ENCODE measurements at regions not wholly inside any gene's neighbourhood (a gene's known extent, or its start where the extent isn't known, plus 50 kb on each side); places are given as distances from the start of the nearest gene placed in this dataset.

DNA sequence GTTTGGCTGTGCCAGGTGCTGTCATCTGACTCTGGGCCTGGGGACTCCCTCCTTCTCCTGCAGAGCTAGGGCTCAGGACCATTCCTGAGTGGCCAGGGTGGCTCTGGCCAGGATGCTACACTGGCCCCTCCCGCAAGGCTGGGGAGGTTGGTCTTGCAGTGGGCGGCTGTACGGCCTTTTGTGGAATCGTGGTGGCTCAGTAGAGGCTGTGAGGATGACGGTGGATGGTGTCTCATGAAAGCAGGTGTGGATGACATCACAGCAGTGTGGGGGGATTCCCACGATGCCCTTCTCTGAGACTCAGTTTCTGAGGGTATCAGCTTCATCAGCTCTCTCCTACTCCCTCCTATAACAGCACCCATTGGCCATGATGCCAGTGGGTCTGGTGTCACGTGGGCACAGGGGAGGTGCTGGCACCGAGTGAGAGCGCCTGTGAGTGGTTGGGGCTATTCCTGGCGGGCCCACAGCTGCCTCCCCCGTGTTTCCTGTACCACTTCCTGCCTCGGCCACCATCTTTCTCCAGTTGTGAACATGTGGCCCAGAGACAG lies 144.2 kb upstream of the HDAC4 start:
- TF ChIP-seq SMARCE1 (IDR thresholded peaks at IDR 0.05): no peak
- no peak for TF ChIP-seq MAZ (CRISPR knock-in tag; conservative IDR thresholded peaks at IDR 0.05 in 1 of 2, IDR thresholded peaks at IDR 0.05 in 1 of 2)
- TF ChIP-seq EP300 (IDR thresholded peaks at IDR 0.05; ENCODE audit: low read length): no peak
- TF ChIP-seq POLR2AphosphoS2 (IDR thresholded peaks at IDR 0.05; ENCODE audit: low read length): no peak
- TF ChIP-seq, protein P1, sequence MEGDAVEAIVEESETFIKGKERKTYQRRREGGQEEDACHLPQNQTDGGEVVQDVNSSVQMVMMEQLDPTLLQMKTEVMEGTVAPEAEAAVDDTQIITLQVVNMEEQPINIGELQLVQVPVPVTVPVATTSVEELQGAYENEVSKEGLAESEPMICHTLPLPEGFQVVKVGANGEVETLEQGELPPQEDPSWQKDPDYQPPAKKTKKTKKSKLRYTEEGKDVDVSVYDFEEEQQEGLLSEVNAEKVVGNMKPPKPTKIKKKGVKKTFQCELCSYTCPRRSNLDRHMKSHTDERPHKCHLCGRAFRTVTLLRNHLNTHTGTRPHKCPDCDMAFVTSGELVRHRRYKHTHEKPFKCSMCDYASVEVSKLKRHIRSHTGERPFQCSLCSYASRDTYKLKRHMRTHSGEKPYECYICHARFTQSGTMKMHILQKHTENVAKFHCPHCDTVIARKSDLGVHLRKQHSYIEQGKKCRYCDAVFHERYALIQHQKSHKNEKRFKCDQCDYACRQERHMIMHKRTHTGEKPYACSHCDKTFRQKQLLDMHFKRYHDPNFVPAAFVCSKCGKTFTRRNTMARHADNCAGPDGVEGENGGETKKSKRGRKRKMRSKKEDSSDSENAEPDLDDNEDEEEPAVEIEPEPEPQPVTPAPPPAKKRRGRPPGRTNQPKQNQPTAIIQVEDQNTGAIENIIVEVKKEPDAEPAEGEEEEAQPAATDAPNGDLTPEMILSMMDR (IDR thresholded peaks at IDR 0.05 in 2 of 3, conservative IDR thresholded peaks at IDR 0.05 in 1 of 3; ENCODE audit: insufficient read depth in 2 of 3, low read depth in 1 of 3, low read length in 3 of 3): no peak
- no peak for TF ChIP-seq NFYB (IDR thresholded peaks at IDR 0.05; ENCODE audit: extremely low read depth, insufficient read length)
- no peak for TF ChIP-seq POLR2H (tag; IDR thresholded peaks at IDR 0.05; ENCODE audit: low read depth)
- TF ChIP-seq JUNB (CRISPR knock-in tag; conservative IDR thresholded peaks at IDR 0.05): no peak
- no peak for TF ChIP-seq MXI1 (IDR thresholded peaks at IDR 0.05; ENCODE audit: low read depth, low read length)
- no peak for TF ChIP-seq ZNF146 (CRISPR knock-in tag; IDR thresholded peaks at IDR 0.05; ENCODE audit: unreplicated experiment)
- no peak for TF ChIP-seq POLR3G (IDR thresholded peaks at IDR 0.05; ENCODE audit: extremely low read depth, insufficient read length, insufficient replicate concordance)
